ENCODE measurements at regions not wholly inside any gene's neighbourhood (a gene's known extent, or its start where the extent isn't known, plus 50 kb on each side); places are given as distances from the start of the nearest gene placed in this dataset.

DNA sequence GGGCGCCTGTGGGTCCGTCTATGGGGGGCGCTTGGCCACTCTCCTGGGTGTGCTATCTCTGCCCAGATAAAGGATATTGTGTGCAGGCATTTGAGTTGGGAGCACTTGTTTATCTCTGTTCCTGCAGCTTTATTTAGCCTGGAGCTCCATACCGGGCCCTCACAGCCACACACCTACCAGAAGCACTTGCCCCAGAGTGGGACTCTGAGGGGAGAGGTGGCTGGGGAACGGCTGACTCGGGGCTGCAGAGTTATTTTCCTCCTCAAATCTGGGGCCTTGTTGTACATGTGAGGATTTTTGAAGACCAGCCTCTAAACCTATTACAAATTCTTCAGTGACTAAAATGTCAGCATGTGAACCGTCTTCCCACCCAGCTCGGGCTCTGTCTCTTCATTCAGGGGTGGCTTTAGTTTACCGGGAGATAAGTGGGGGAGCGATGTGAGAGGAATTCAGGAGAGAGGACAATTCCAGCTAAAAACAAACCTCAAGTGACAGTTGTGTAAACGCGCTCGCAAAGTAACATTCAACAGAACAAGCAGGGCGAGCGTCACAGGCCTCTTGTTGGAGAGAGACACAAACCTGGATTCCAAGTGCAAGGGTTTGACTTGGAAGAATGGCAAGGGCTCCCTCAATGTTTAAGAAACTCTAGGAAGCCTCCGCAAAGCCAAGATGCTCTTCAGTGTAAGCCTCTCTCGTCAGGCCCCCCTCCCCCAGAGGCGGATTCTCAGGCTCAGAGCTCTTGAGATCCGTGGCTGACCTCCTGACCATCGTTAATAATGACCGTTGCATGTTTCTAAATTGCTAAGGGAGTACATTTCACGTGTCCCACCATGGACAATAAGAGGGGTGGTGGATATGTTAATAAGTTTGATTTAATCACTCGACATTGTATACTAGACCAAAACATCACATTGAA lies 548.9 kb downstream of the QKI start:
- TF ChIP-seq, protein P1, sequence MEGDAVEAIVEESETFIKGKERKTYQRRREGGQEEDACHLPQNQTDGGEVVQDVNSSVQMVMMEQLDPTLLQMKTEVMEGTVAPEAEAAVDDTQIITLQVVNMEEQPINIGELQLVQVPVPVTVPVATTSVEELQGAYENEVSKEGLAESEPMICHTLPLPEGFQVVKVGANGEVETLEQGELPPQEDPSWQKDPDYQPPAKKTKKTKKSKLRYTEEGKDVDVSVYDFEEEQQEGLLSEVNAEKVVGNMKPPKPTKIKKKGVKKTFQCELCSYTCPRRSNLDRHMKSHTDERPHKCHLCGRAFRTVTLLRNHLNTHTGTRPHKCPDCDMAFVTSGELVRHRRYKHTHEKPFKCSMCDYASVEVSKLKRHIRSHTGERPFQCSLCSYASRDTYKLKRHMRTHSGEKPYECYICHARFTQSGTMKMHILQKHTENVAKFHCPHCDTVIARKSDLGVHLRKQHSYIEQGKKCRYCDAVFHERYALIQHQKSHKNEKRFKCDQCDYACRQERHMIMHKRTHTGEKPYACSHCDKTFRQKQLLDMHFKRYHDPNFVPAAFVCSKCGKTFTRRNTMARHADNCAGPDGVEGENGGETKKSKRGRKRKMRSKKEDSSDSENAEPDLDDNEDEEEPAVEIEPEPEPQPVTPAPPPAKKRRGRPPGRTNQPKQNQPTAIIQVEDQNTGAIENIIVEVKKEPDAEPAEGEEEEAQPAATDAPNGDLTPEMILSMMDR (conservative IDR thresholded peaks at IDR 0.05; ENCODE audit: low read depth, low read length), result no peak
- no peak for TF ChIP-seq MAZ (IDR thresholded peaks at IDR 0.05; ENCODE audit: borderline replicate concordance, low read depth, low read length)
- no peak for TF ChIP-seq POLR2A (IDR thresholded peaks at IDR 0.05; ENCODE audit: low read depth, low read length)
- no peak for TF ChIP-seq FOS (IDR thresholded peaks at IDR 0.05; ENCODE audit: low read depth, low read length)
- no peak for TF ChIP-seq BHLHE40 (IDR thresholded peaks at IDR 0.05; ENCODE audit: low read depth, low read length)
- TF ChIP-seq RCOR1 (IDR thresholded peaks at IDR 0.05; ENCODE audit: insufficient replicate concordance, low read length), result no peak
- TF ChIP-seq RFX5 (IDR thresholded peaks at IDR 0.05; ENCODE audit: low read depth, low read length), result no peak
- no peak for TF ChIP-seq RAD21 (IDR thresholded peaks at IDR 0.05; ENCODE audit: low read length)
- TF ChIP-seq CEBPB (IDR thresholded peaks at IDR 0.05; ENCODE audit: low read depth, low read length), result no peak
- no peak for TF ChIP-seq CHD1 (IDR thresholded peaks at IDR 0.05; ENCODE audit: low read depth, low read length)

Measured in IMR-90 (cell line).